Activated T-cell treated with anti-CD3 and anti-CD28 coated beads for 1 hour (primary cell): ENCODE measurements at regions not wholly inside any gene's neighbourhood (a gene's known extent, or its start where the extent isn't known, plus 50 kb on each side); places are given as distances from the start of the nearest gene placed in this dataset.
"Not testable (repeated sequence)": the region's sequence is repeated elsewhere in the genome, so short reads cannot be mapped to it uniquely, and the experiment has no call there.

ENCODE experiments used
- DNase-seq: peaks from one replicate; pipeline ENCODE4 v3.0.0-alpha.2; 2020; ENCODE audit warnings: low read depth

DNA sequence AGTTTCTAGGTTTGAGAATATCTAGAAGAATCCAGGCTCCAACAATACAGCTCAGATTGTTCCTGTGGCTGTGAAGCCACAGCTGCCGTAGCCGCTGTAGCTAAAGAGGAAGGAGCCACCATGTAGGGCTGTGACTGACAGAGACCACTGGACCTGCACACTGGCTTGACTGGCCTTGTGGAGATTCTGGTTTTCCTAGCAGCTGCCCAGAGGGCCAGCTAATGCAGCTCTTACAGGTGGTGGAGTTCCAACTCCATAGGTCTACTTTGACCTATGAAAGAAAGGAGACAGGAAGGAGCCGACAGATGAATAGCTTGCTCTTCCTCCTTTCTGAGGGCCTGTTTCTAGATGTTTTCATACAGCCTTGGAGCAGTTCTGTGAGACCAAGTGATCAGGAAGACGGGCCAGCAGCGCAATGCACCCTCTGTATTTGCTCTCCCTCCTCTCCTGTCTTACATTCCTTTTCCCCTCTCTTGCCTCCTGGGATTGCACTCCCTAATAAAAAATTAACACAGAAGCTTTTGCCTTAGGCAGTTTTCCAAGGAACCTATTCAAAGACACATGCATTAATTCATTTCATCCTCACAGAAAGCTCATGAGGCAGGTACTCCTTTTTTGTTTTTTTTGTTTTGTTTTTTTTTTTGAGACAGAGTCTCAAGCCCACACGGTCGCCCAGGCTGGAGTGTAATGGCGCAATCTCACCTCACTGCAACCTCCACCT, 51.8 kb upstream of the MYB start:
- DNase-seq, result no peak

DNA sequence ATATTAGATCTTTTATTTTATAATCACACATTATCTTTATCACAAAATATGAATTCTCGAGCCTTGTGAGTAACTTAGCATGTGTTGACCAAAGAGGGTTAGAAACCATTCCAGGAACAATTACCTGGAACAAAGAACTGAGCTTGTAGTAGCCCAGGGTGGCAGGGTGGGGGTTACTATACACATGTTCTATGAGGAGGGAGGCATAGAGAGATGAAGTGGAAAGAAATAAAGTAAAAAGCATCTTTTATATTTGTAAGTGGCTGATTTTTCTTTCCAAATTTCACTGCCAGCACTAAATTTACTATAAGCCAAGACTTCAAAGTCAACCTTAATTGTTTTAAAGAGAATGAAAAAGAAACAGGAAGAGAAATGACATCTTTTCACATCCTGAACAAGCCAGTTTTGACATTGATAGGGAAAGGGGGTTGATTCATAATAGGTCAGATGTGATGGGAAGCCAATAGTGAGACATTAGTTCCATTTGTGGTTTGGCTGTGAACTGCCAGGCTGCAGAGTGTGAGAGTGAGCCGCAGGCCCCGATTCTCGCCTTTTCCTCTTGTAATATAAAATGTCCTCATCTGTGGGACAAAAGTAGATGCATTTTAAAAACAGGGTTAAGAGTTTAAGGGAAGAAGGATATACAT, 52.7 kb upstream of the MYB start:
- peak; percentile 19 for DNase-seq

DNA sequence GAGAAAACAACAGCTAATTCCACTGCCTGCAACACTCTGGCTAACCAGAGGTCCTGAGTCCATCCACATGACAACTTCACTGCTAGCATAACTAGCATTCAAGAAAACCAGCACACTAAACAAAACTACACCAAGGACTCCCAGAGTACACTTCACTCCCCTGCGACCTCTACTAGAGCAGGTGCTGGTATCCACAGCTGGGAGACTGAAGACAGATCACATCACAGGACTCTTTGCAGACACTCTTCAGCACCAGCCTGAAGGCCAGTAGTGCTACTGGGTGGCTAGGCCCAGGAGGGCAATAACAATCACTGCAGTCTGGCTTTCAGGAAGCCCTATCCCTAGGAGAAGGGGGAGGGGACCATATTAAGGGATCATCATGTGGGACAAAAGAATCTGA, 54.4 kb upstream of the MYB start:
- no peak for DNase-seq

DNA sequence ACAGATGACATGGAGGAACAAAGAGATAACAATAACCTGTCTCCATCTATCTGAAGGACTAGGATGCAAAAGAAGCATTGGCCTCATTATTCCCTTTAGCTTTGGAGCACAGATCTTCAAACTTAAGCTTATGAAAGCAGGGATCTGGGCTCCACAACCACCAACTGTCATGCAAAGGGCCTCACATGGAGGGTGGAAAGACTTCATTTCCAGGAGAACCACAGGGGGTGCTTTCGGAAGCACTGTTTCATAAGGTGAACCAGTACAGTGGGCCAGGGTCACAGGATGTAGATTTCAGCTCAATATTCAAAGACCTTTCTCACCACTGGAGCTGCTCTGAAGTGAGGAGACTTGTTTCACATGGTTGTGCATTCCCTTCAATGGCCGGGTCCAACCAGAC, 55.1 kb upstream of the MYB start:
- no peak for DNase-seq

DNA sequence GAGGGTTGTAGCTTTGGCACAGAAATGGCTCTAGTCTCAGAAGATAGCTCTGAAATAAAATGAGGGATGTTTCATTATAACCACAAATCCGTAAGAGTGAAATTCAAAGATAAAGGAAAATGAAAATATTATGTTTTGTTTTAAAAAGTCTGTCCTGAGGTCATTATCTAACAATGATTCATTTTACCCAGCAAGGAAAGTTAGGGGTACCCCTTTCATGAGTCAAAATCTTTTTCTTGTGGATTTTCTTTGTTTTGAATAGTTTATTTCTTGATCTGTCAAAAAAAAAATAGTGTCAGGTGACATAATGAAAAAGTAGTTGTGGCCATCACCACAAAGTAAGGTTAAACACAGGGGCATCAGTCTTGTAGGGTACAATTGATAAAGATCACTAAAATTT, 59.7 kb upstream of the MYB start:
- DNase-seq, result no peak

DNA sequence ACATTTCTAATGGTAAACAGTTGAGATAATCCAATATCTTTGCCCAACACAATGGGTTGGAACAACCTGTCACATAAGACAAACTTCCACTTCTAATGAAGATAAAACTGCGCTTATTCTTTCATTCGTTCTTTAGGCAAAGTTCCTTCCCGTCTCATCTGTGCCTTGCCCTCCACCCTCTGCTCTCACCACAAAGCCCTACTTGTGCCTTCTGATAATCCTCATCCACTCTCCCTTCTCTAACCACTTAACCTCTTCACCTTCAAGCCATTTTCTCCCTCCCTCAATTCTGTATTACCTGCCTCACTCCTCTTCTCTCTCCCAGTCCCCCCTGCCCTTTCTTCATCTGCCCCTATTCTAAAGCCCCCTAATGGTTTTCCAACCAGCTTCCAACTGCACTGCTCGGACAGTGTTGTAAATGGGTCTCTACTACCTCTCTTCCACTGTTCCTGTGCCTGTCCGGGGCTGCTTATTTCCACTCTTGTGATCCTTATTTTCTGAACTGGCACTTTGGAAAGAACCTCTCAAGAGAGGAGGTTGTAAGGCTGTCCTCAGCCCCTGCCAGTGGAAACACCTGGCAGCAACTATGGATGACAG, 62.9 kb upstream of the MYB start:
- DNase-seq, result no peak

DNA sequence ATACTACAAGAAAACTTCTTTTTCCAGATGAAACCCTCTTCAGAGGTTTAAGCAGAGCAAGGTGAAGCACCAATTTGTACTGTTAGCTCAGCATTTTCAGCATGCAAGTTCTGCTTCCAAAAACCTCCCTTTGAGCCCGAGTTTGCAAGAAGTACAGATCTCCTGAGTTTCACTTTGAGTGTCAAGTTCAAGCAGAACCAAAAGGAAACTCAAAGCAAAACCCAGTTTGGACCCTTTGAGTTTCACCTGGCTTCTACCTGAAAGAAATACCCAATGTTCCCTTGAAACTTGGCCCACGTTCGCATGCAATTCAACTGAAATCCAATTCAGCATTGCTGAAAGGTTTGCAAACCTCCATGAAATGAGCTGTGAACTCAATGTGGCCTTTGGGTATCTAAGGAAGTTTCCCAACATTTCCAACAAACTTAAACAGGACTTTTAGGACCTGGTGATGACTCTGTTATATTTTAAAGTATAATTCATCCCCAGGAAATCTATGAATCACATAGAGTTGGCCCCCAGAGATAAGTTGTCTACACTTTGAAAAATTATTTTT, 62.9 kb upstream of the HBS1L start:
- no peak for DNase-seq

DNA sequence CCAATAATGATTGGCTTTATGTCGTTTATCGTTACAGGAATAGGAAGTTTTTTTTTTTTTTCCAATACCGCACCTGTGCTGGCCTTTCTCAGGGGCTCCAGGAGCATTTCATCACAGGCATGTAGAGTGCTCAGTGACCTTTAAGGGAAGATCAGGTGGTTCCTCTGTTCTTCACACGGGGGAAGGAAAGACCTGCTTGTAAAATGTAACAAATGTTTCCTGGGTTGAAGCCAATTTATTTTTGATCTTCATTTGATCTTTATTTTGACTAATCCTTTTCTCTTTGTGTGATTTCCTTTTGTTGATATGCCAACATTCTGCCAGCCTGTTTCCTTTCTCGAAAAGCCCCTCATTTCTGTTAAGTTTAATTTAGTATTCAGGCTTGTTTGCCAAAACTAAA, 61.9 kb upstream of the HBS1L start:
- DNase-seq, result no peak

DNA sequence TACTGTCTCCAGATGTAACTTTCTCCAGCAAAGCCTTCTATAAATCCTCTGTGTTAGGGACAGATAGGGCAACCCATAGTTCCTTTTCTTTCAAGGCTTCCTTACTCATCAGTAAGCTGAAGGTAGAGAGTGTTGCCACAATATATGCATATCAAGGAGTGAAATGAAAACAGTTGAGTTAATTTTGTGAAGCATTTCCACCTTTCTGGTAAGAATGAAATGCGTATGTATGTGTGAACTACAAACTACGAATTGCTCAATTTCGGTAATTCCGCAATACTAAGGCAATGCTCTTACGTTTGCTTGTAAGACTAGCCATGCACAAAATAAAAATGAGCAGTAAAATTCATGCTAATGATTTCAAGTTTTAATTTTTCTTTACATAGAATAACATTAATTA, 61.2 kb upstream of the HBS1L start:
- no peak for DNase-seq

DNA sequence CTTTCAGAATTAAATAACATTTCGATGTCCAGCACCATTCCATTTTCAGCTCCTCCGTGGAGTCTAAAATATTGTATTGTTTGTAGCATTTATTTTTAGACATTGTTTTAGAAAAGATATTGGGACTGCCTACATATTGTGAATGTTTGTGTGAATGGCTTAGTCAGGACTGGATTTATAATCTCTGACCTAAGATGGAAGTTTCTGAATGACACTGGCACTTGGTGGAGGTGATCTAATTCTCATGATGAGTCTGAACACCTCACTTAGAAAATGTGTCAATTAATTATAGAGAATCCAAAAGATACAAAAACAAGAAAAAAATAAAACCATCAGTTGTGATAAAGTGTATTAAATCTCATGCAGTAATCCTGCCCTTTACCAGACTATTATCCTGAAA, 60.8 kb upstream of the HBS1L start:
- DNase-seq, result no peak

DNA sequence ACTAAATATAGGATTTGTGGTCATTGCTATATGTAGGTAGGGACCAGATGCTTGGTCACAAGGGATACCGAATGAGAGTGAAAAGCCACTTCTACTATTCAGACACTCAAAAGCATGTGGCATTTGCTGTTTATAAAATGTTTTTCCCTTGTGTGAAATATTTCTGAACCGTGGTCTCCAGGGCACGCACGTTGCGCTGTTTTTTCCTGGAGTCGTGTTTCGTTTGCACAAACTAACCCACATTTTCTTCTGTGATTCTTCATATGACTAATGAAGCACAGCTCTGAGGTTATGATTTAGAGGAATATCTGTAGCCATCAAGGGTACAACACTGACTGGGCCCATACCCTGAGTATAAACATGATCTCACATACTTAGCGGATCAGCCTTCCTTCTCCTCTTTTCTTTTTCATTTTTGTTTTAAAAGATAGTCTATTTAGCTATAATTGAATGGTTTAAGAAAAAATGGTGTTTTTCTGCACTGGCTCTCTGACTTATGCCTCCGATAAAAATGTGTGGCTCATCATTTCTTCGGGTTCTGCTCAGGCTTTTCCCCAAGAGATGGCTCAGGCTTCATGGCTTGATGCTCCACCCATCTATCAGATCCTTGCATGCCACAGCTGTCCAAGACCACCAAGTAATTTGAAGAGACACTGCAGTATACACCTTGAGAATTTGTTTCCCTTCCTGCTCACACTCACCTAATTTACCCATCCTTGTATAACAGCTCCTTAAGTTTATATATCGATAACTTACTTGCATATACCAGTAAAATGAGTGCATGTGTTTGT, 59.9 kb upstream of the HBS1L start:
- DNase-seq, result no peak

DNA sequence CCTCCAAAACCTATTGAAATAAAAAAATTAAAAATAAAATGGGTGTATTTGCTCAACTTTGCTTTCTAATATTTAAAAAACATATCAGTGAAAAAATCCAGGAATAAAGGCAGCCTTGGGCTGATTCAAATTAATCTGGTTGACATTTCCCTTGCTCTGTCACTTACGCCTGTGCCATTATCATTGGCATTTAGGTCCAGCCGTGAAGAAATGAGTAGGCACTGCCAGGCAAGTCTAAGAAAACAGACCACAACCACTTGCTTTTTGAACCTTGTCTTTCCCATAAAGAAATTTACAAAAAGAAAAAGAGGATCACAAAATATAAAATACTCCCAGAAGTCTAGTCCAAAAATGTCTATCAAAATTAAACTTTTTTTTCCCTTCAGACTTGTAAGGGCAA, 59.2 kb upstream of the HBS1L start:
- no peak for DNase-seq

DNA sequence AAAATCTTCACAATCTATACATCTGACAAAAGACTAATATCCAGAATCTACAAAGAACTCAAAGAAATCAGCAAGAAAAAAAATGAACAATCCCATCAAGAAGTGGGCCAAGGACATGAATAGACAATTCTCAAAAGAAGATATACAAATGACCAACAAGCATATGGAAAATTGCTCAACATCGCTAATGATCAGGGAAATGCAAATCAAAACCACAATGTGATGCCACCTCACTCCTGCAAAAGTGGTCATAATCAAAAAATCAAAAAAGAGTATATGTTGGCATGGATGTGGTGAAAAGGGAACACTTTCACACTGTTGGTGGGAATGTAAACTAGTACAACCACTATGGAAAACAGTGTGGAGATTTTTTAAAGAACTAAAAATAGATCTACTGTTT, 58.3 kb upstream of the HBS1L start:
- not testable (repeated sequence) for DNase-seq

DNA sequence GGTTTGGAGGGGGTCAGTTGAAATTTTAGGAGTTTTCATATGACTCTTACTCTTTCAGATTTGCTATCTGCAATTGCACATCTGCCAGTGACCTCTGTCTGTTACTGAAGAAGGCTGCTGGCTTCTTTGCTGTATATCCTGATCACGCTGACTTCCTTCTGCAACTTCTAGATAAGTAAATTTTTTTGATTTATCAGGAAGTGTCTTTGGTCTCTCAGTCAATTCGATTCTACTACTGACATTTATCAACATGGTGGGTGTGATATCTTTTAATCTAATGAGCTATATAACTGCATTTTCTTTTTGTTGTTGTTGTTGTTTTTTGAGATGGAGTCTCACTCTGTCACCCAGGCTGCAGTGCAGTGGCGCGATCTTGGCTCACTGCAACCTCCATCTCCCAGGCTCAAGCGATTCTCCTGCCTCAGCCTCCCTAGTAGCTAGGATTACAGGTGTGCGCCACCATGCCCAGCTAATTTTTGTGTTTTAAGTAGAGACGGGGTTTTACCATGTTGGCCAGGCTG, 55.7 kb upstream of the HBS1L start:
- not testable (repeated sequence) for DNase-seq

DNA sequence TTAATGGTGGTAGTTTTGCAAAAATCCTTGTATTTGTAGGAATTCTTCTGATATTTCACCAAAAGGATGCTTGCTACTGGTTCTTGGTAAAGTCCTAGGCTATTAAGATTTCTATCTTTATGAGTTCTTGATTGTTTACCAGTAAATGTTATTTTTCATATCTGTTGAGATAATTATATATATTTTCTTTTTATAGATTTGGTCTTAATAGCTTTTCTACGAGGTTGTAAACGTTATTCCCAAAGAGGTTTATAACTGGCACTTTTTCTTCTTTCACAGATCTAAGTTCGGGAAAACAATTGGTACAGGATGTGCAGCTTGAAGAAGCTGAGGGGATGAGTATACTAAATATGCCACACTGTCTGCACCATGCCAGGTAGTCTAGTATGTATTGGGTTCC, 55.1 kb upstream of the HBS1L start:
- DNase-seq, result no peak

DNA sequence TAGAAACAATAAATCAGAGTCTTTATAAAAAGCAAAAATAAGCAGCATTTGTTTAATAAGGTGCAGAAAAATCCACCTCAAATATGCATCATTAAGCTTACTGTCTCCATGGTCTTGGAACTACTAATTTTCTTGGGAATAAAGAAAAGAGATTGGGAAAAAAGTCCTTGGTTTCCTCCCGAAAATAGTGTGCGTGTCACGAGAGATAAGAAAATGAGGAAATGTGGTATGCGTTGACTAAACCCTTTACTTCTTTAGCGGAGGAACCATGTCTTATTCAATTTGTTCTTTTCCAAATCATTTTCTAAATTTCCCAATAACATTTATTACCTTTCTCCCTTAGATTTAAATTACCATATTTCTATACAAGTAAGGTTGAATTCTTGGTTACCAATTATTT, 54.1 kb upstream of the HBS1L start:
- no peak for DNase-seq

DNA sequence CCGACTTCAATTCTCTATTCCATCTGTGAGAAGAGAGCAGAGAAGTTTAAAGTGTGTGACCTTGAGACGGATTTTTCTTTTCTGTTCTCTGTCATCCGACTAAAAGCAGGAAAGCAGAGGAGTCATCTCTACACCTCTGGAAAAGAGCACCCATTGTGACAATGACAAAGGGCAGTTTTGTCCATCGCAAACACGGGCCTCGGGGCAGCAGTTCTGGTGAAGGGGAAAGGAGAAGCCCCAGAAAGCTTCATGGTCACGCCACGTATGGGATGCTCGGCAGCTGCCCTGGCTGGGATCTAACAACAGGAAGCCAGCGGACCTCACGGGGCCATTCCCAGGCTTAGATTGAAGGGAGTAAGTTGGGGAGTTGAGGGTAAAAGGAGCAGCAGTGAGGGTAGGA, 52.0 kb upstream of the HBS1L start:
- DNase-seq, result no peak

DNA sequence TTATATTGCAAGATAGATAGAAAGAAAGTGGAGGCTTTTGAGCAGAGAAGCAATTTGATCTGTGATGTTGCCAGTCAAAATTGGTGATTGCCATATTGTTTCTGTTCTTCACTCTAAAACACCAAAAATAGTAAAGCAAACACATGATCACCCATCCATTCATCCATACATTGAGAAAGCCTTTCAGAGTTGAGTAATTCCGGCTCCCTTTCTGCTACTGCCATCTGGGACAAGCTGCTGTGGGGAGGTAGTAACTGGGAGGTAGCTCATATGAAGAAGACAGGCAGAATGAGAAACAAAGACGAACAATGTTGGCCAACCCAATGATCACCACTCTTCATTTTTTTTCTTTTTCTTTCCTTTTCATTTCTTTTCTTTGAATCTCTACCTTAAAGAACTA, 51.1 kb upstream of the HBS1L start:
- no peak for DNase-seq

DNA sequence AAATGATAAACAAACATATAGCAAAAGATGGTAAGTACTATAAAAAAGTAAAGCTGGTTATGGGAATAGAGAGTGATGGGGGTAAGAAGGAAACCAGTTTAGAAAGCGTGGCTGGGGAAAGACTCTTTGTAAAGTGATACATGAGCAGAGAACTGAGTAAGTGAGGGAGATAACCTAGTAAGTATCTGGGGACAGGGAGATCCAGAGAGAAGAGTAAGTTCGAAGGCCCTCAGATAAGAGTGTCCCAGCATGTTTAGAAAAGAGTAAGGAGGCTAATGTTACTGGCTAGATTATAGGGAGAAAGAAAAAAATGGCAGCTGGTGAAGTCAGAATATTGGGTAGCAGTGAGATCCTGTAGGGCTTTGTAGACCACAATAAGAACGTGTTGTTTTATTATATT, 50.7 kb upstream of the HBS1L start:
- DNase-seq, result no peak
